ENCODE measurements at regions not wholly inside any gene's neighbourhood (a gene's known extent, or its start where the extent isn't known, plus 50 kb on each side); places are given as distances from the start of the nearest gene placed in this dataset.

- no peak for DNase-seq
Measured at GRCh38 chr3:177976866-177977265, 559.4 kb upstream of the KCNMB2 start.

- DNase-seq = peak; percentile 88
Measured at GRCh38 chr3:177977381-177978158, 558.7 kb upstream of the KCNMB2 start.

- DNase-seq = no peak
Measured at GRCh38 chr3:177978946-177979345, 557.3 kb upstream of the KCNMB2 start.

- no peak for DNase-seq
Measured at GRCh38 chr3:177979703-177980102, 556.5 kb upstream of the KCNMB2 start.

GRCh38 chr3:177981576-177981975 is 554.7 kb upstream of the KCNMB2 start:
- DNase-seq = no peak

- no peak for DNase-seq
Measured at GRCh38 chr3:177982034-177982433, 554.2 kb upstream of the KCNMB2 start.

GRCh38 chr3:177983320-177983719 is 552.9 kb upstream of the KCNMB2 start:
- DNase-seq = no peak

GRCh38 chr3:177992993-177993970 is 543.0 kb upstream of the KCNMB2 start:
- no peak for DNase-seq

GRCh38 chr3:177994976-177995375 is 541.3 kb upstream of the KCNMB2 start:
- peak; percentile 24 for DNase-seq

- DNase-seq = no peak
Measured at GRCh38 chr3:177995381-177996085, 540.7 kb upstream of the KCNMB2 start.

- DNase-seq = no peak
Measured at GRCh38 chr3:178001670-178002101, 534.5 kb upstream of the KCNMB2 start.

- DNase-seq = no peak
Measured at GRCh38 chr3:178002113-178002512, 534.1 kb upstream of the KCNMB2 start.

- DNase-seq = no peak
Measured at GRCh38 chr3:178003756-178004155, 532.5 kb upstream of the KCNMB2 start.

- DNase-seq = no peak
Measured at GRCh38 chr3:178005961-178006360, 530.3 kb upstream of the KCNMB2 start.

GRCh38 chr3:178010306-178010705 is 525.9 kb upstream of the KCNMB2 start:
- no peak for DNase-seq

- DNase-seq = no peak
Measured at GRCh38 chr3:178019645-178020044, 516.6 kb upstream of the KCNMB2 start.

- no peak for DNase-seq
Measured at GRCh38 chr3:178022599-178022998, 513.6 kb upstream of the KCNMB2 start.

GRCh38 chr3:178028933-178029332 is 507.3 kb upstream of the KCNMB2 start:
- DNase-seq = no peak

- peak; percentile 19 for DNase-seq
Measured at GRCh38 chr3:178036451-178037144, 499.6 kb upstream of the KCNMB2 start.

- DNase-seq = peak; percentile 3
Measured at GRCh38 chr3:178041931-178042330, 494.3 kb upstream of the KCNMB2 start.

GRCh38 chr3:178042376-178042775 is 493.9 kb upstream of the KCNMB2 start:
- DNase-seq = no peak

- DNase-seq = no peak
Measured at GRCh38 chr3:178043084-178043483, 493.2 kb upstream of the KCNMB2 start.

- DNase-seq = no peak
Measured at GRCh38 chr3:178044320-178044719, 491.9 kb upstream of the KCNMB2 start.
